HG03457 (cell line): ENCODE measurements at regions not wholly inside any gene's neighbourhood (a gene's known extent, or its start where the extent isn't known, plus 50 kb on each side); places are given as distances from the start of the nearest gene placed in this dataset.

Experiments used
- ATAC-seq: cut with Tn5 transposase; IDR thresholded peaks from one replicate; pipeline ENCODE4 v1.9.1; 2021; ENCODE audit warnings: moderate number of reproducible peaks; ENCODE audit not compliant: unreplicated experiment

- no peak for ATAC-seq
Measured at GRCh38 chr11:11177156-11177808, 175.8 kb downstream of the CSNK2A3 start.

DNA sequence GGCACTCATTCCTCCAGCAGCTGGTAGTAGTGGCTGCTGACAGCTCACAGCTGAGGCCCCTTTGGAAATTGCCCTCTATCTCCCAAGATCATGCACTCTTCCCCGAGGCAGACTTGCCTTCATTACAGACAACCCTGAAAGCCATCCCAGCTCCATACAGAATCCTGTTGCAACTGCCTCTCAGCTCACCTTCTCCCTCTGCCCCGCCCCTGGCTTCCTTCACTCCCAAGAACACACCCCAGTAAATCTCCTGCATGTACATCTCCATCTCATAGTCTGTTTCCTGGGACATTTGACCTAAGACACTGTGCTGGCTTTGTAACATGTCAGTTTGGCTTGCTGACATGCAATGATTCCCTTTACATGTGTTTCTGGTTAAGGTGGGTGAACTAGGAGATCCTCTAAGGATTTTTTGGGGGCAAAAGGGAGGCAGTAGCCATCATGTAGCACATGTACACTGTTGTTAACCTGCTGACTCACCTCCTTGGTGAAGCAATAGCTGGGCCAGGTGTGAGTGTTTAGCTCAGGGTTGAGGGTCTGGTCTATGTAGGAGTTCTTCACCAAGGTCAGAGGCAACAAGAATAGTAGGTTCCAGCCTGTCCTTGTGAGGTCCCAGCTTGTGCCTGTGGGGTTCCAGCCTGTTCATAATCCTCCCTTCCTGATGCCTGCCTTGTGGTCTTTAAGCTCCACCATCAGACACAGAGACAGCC, 179.6 kb downstream of the CSNK2A3 start:
- no peak for ATAC-seq

GRCh38 chr11:11171854-11172253, 181.2 kb downstream of the CSNK2A3 start:
- ATAC-seq, result peak; percentile 79

DNA sequence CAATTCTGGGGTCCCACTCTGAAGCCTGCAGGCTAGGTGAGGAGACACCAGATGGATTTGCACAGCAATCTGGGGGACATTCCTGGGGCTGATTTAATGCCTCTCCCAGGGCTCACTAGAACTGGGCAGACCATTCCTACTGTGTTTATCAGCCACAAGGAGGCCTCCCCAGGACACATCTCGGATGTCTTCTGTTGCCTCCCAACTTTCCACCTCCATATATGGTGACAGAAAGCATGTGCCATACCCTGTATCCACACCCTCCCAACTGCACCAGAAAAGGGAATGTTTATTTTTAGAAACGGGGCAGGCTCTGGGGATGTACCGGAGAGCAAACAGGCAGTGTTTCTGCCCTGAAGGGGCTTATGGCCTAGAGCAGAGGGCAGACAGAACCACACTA, 181.8 kb downstream of the CSNK2A3 start:
- no peak for ATAC-seq

DNA sequence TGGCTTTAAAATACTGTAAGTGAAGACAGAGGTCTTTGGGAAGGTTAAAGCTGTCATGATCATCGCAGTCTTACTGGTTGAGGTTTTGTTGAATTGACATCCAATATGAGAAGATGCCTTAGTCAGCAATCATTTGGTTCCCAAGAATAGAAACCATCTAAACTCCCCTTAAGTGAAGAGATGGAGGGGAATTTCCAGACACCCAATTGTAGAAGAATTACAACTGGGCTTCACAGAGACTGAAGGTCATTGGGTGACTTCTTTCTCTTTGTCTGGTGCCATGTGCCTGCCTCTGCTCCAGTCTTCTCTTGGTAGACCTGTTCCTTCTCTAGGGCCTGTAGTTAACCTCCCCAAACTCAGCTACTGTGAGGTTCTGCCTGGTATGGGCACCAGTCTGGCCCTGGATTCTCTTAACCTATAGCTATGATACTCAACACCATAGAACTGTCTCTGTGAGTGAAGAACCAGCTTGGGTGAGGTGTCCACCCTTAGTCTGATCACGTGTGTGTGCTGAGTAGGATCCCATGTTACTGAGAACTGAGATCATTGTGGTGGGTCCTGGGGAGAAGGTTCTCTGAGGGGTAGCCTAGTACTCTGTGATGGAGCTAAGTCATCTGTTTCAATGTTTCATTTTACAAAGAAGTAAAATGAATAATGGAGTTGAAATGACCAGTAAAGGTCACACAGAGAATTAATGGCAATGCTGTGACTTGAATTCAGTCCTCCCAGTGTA, 182.5 kb downstream of the CSNK2A3 start:
- ATAC-seq, result no peak

DNA sequence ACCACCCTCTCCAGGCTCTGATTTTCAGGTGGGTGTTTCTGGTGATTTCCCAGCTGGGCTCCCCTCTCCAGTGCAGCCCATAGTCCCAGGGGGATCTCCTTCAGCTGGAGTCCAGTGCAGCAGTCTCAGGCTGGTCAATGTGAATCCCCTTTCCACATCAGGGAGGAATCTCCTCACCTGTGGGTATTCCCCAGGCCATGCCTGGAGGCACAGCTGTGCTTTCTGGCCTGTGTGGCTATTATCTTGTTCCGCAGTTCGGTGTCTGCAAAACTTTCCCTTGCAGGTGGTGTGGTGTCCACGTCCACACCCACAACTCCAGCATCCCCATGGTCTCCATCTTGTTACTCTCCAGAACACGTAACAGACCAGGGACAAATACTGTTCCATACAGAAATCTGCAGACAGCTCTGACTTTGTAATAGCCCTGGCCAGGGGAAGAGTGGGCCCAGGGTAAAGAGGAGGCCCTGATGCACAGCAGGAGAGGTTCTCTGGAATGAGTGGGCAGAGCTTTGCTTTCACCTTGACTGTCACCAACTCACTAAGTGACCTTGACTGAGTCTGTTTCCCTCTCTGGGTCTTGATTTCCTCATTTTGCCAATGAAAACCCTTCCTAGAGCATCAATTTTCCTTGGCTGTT, 183.2 kb downstream of the CSNK2A3 start:
- ATAC-seq, result no peak

- no peak for ATAC-seq
Measured at GRCh38 chr11:11167806-11168205, 185.2 kb downstream of the CSNK2A3 start.

DNA sequence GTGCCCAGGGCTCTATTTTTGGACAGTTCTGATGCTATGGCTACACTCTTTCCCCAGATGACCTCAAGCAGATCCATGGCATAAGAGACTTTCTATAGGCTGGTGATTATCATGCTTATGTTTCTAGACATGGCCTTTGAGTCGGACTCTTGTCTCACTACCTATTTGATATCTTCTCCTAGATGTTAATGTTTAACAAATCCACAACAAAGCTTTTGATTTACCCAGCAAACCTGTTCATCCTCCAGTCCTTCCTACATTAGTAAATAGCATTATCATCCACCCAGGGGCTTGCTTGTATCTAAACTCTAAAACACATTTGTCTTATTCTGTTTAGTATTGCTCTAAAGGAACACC, 188.7 kb downstream of the CSNK2A3 start:
- ATAC-seq, result no peak

DNA sequence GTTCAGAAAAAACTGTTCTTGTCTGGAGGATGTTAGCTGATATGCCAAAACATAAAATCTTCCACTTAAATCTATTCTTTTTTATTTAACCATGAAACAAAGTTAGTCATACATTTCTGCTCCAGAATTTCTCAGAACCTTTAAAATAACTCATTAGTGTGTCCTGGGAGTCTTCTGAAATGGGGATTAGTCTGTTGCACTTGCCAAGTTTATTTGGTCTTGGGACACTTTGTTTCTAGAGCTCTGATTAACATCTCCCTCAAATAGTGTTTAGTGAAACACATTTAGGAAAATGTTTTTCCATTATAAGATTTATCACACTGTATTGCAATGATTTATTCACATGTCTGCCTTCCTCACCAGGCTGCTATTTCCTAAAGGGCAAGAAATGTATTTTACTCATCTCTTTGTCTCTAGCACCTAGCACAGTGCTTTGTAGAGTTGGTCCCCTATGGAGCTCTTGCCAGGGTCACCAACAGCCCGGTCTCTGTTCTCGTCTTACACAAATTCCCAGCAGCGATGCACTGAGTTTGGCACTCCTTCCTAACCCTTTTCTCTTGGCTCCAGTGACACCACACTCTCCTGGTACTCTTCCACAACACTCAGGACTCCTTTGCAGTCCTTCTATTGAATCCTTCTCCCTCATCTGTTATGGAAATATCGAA, 189.2 kb downstream of the CSNK2A3 start:
- no peak for ATAC-seq

GRCh38 chr11:11163236-11163635, 189.8 kb downstream of the CSNK2A3 start:
- no peak for ATAC-seq

DNA sequence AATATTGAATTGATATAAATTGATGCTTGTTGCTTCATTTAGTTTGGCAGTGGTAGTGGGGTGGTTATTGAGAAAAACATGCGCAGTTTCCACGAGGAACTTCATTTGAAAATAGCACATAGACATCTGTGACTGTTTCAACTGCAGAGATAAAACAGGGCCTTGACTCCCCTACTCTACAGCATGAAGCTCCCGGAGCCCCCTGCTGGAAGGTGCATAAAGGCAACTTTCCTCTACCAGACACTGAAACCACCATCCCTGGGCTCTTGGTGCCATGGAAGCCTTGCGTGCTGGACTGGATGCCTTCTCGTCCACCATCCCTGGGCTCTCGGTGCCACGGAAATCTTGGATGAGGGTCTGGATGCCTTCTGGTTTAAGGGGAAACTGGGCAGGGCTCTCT, 195.9 kb downstream of the CSNK2A3 start:
- no peak for ATAC-seq

GRCh38 chr11:11155962-11156815, 196.9 kb downstream of the CSNK2A3 start:
- no peak for ATAC-seq

GRCh38 chr11:11152877-11153276, 200.2 kb downstream of the CSNK2A3 start:
- no peak for ATAC-seq

GRCh38 chr11:11149671-11150459, 203.2 kb downstream of the CSNK2A3 start:
- no peak for ATAC-seq

DNA sequence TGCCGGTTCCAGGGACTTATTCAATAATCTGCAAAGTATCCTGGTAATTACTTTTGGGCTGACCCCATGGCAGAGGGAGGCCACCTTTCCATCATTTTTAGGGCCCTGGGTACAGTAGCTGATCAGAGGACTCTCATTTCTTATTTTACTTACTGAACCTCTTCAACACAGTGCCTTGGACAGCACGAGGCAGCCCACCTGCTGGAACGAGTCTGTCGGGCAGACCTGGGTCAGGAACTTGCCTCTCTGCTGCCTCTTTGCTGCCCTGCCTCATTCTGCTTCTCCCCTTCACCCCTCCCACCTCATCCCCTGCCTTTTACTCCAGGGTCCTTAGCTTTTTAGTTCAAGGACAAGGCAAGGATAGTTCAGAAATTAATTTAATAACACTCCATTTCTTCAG, 204.5 kb downstream of the CSNK2A3 start:
- no peak for ATAC-seq

DNA sequence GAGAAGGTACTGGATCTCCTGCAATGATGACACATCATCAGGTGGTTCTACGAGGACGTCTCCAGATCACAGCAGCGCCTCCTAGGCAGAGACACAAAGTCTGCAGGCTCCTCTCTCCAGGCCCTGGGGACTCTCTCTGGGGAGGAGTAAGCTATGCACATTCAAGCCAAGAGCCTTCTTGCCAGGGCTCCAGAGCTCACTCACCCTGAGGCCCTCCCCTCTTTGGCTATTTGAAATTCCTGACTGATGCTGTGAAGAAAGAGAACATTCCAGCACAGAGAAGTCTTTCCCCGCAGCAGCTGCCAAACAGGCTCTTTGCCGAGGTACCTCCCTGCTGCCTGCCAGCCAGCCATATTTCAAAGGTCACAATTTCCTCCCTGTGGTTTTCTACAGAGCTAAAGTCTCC, 204.9 kb downstream of the CSNK2A3 start:
- ATAC-seq, result no peak

DNA sequence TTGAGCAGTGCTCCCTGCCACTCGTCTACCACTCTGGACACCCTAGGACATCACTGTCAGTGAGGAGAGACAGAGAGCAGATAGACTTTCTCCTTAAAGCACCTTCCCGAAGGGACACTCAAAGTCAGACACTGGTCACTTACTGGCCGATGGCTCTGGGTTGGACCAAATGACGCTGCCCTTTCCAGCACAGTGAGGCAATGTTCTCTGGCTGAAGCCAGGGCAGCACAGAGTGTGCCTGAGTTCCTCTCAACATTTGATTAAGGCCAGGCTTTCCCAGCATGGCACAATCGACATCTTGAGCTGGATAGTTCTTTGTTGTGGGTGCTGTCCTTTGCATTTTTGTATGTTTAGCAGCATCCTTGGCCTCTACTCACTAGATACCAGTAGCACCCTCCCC, 206.2 kb downstream of the CSNK2A3 start:
- no peak for ATAC-seq

DNA sequence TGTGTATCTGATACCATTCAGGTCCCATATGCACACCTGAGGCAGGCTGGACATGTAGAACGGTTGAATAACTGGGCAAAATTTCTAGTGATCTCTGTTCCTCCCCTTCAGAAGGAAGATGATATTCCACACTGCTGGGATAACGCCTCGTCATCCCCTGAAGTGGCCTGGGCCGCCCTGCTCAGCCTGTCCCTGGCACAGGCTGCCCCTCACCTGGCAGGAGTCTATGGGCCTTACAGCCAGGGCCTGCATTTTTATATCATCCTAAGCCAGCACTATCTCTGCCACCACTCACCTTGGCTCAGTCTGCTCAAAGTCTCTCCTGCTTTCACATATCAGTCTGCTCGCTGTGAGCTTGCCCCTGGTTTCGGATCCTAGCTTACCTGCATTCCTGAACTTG, 209.2 kb downstream of the CSNK2A3 start:
- ATAC-seq, result no peak

- ATAC-seq, result no peak
Measured at GRCh38 chr11:11142430-11142829, 210.6 kb downstream of the CSNK2A3 start.
